Hindlimb muscle (tissue), 1 donor: ENCODE measurements at regions not wholly inside any gene's neighbourhood (a gene's known extent, or its start where the extent isn't known, plus 50 kb on each side); places are given as distances from the start of the nearest gene placed in this dataset.
"Not testable (repeated sequence)": the region's sequence is repeated elsewhere in the genome, so short reads cannot be mapped to it uniquely, and the experiment has no call there.

Source experiments
- DNase-seq: peaks from one replicate; pipeline ENCODE4 v3.0.0-alpha.2; 2013

DNA sequence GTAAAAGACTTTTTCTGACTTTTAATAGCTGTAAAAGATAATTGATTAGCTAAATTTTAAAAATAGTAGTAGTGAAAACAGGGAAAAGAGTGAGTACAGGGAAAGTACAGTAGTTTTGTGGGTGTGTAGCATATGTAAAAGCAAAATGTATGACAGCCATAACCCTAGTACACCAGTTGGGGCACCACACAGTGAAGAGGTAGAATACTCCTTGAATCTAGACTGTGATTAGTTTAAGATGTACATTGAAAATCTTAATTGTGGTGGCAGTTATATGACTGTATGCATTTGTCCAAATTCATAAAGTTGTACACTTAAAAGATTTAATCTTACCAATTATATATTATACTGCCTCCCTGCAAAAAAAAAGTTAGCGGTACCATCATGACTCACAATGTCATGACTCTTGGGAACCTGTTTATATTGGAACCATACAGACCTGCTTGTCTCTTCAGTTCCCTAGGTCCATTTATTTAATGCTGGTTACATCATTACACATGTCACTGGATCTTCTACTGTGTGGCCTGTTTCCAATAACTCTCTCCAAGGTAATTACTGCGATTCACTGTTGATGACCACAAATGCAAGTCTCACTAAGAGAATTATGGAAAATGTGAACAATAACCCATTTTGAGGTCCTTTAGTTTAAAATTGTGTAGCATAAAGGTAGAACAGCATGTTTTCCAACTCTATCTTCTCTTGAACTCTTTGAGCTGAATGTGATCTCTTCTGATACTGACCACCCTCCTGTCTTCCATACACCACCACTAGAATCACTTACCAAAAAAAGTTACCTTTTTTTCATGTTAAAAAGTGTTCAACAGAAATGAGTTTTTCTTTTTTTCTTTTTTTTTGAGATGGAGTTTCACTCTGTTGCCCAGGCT lies 264.2 kb upstream of the AMIGO2 start:
- DNase-seq = no peak

- DNase-seq = no peak
Observed at GRCh38 chr12:47340411-47341015, 260.8 kb upstream of the AMIGO2 start.

GRCh38 chr12:47337581-47337980 lies 257.8 kb upstream of the AMIGO2 start:
- DNase-seq = no peak

- DNase-seq = not testable (repeated sequence)
Observed at GRCh38 chr12:47333271-47333858, 253.6 kb upstream of the AMIGO2 start.

GRCh38 chr12:47328831-47329545 lies 249.2 kb upstream of the AMIGO2 start:
- DNase-seq = no peak

- DNase-seq = no peak
Observed at GRCh38 chr12:47326190-47326589, 246.4 kb upstream of the AMIGO2 start.

DNA sequence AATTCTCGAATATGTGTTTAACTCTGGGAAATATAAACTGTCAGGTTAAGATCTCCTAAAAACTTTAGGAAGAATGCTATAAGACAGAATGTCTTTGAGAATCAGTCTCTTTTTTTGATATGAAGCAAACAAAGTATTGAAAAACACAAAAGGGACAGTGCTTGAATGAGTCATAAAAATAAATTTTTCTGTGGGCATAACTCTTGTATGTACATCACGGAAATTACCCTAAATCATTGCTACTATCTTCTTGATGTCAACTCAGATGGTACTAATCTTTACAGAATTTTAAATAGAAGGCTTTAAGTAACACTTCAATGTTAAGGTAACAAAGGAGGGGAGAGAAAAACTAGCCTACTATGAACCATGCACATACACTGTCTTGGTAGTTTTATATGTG lies 244.0 kb upstream of the AMIGO2 start:
- no peak for DNase-seq

DNA sequence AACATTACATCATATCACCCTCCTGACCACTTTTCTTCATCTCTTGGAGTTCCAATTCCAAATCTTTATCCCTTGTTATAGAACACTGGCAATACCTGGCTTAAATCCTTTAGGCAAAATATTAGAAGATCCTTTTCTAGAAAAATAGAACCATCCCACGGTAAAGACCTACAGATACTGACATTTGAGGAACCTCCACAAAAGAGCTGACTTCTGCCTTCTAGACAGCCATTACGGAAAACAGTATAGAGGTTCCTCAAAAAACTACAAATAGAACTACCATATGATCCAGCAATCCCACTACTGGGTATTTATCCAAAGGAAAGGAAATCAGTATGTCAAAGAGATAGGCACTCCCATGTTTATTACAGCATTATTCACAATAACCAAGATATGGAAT lies 241.7 kb upstream of the AMIGO2 start:
- DNase-seq = no peak

- no peak for DNase-seq
Observed at GRCh38 chr12:47319746-47320145, 240.0 kb upstream of the AMIGO2 start.

DNA sequence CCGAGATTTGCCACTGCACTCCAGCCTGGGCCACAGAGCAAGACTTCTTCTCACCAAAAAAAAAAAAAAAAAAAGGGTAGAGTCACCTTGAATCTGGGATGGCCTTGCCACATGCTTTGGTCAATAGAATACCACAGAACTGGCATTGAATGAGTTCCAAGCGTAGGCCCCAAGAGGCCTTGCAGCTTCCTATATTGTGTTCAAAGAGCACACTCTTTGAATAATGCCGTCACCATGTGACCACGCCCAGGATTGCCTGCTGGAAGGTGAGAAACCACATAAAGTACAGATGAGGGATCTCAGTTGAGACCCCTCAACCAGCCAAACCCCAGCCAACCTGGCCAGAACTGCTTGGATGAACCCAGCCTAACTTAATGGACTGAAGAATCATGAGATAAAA lies 239.2 kb upstream of the AMIGO2 start:
- DNase-seq = no peak

DNA sequence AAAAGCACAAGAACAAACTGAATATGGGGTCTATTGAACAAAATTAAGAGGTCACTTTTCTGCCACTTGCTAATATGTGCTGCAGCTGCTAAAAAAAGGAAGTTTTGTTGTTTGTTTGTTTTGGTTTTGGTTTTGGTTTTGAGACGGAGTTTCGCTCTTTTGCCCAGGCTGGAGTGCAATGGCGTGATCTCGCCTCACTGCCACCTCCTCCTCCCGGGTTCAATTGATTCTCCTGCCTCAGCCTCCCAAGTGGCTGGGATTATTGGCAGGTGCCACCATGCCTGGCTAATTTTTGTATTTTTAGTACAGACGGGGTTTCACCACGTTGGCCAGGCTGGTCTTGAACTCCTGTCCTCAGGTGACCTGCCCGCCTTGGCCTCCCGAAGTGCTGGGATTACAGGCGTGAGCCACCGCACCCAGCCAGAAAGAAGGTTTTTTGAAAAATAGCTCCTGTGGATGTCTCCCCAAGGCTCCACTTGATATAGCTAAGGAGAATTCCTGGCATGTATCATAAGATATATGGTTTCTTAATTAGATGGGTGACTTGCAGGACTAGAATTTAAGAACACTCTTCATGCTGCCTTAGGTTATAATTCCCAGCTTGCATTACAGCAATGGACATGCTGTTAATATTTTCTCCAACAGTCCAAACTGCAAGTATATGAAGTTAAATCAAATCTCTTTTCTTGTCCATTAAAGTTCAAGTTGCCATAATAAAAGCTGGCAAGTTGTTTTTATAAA lies 237.6 kb upstream of the AMIGO2 start:
- no peak for DNase-seq

GRCh38 chr12:47316609-47317049 lies 236.9 kb upstream of the AMIGO2 start:
- DNase-seq = no peak

DNA sequence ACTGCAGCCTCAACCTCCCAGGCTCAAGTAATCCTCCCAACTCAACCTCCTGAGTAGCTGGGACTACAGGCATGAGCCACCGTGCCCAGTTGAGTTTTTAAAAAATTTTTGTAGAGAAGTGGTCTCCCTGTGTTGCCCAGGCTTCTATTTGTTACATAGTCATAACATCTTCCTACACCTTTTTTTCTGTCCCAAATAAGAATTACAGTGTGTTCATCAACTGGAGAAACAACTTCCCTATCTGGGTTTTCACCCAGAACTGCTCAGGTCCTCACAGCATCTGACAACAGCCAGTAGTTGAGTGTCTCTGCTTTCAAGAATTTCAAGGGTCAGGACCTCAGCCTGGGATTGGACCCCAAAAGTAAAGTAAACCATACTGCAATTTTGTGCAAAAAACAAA lies 235.2 kb upstream of the AMIGO2 start:
- DNase-seq = no peak

DNA sequence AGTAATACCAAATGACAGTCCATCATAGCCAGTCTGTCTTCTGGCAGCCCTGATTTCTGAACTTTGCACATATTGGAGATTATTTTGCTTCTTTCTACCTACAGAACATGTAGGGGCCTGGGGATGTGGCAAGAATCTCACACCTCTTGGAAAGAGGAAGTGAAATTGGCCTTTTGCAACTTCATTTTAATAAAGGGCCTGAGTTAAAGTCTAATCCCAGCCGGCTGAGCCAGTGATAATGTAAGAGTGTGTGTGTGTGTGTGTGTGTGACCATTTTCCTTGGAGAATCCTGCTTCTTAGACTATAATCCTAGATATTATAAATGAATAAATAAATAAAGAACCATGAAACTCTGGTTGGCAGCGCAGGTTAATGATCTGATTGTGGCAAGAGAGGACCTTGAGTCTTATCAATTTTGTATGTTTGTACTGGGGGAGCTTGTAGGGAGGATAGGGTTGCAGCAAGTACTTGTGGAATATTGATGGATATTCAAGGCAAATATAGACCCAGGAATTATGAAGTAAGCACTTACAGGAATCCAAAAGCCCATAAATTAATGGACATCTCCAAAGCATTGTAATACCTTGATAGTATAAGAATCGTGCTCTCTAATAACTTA lies 233.2 kb upstream of the AMIGO2 start:
- DNase-seq = no peak

DNA sequence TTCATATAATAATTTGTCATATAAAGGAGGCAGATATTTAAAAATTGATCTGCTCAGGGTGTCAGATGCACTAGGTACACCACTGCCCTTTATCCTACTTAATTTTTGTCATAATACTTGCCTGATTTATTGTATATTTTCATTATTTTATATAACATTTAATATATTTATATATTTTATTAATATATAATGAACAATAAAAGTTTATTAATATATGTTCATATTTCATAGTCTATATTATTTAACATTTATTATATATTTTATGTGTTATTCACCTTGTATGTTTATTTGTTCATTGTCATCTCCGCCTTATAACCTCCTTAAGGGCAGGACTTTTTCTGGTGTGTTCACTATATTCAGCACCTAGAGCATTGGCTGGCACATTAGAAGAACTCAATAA lies 232.4 kb upstream of the AMIGO2 start:
- DNase-seq = no peak

GRCh38 chr12:47311568-47311967 lies 231.8 kb upstream of the AMIGO2 start:
- no peak for DNase-seq

GRCh38 chr12:47311010-47311409 lies 231.3 kb upstream of the AMIGO2 start:
- no peak for DNase-seq

GRCh38 chr12:47308672-47309071 lies 228.9 kb upstream of the AMIGO2 start:
- DNase-seq = no peak

GRCh38 chr12:47307680-47308399 lies 228.1 kb upstream of the AMIGO2 start:
- no peak for DNase-seq

GRCh38 chr12:47306773-47307679 lies 227.3 kb upstream of the AMIGO2 start:
- not testable (repeated sequence) for DNase-seq
